T-cell (primary cell): ENCODE measurements at regions not wholly inside any gene's neighbourhood (a gene's known extent, or its start where the extent isn't known, plus 50 kb on each side); places are given as distances from the start of the nearest gene placed in this dataset.

Source experiments
- ATAC-seq, 4 experiments: fragments of 200-7000 bp in 3 of 4; fragments of 150-1000 bp in 1 of 4; cut with Tn5 transposase; replicated peaks in 1 of 4; 1 replicate in 3 of 4; 2 replicates in 1 of 4; pipeline ENCODE4 v1.10.0; 2021; ENCODE audit warnings: moderate library complexity in 3 of 4, mild to moderate bottlenecking in 2 of 4, moderate number of reproducible peaks in 1 of 4
- CTCF ChIA-PET, 2 donors: fragments of 300-600 bp; sonication (Branson Sonifier 250); formaldehyde crosslinking; loops; one replicate each; lab custom pipeline; 2022; ENCODE audit warnings: antibody characterized with exemption in 2 of 2; lab: Charles Lee
- POLR2A ChIA-PET, 2 donors: fragments of 300-600 bp; sonication (Branson Sonifier 250); formaldehyde crosslinking; loops; one replicate each; lab custom pipeline; 2022; ENCODE audit warnings: antibody characterized with exemption in 2 of 2; lab: Charles Lee
- DNase-seq, 35 experiments: peaks; one replicate each; pipeline versions ENCODE4 v3.0.0 to v3.0.0-alpha.2; 2013 to 2023
- H3K27ac ChIP-seq: one replicate; pipeline ENCODE4 v1.5.1; 2013; ENCODE audit warnings: low read length
- H3K27me3 ChIP-seq, 2 experiments: replicated peaks in 1 of 2; 1 replicate in 1 of 2; 2 replicates in 1 of 2; pipeline versions ENCODE4 v1.6.1 to v1.7.0; 2013; ENCODE audit warnings: low read length in 1 of 2, mixed read lengths in 1 of 2; ENCODE audit not compliant: control insufficient read depth in 2 of 2, insufficient read depth in 2 of 2; ENCODE audit errors: extremely low read depth in 1 of 2
- H3K36me3 ChIP-seq, 2 donors: 1 replicate in 1 of 2; 2 replicates in 1 of 2; pipeline versions ENCODE4 v1.6.1 to v1.7.0; 2013; ENCODE audit warnings: low read length in 1 of 2; ENCODE audit not compliant: control insufficient read depth in 2 of 2, insufficient read depth in 1 of 2; ENCODE audit errors: extremely low read depth in 1 of 2
- H3K4me1 ChIP-seq, 2 experiments: 1 replicate in 1 of 2; 2 replicates in 1 of 2; pipeline versions ENCODE4 v1.6.1 to v1.7.0; 2013; ENCODE audit warnings: low read length in 2 of 2, mixed read lengths in 1 of 2; ENCODE audit not compliant: insufficient read depth in 2 of 2, control insufficient read depth in 1 of 2; ENCODE audit errors: extremely low read depth in 1 of 2
- H3K4me3 ChIP-seq, 2 donors: 1 replicate in 1 of 2; 2 replicates in 1 of 2; pipeline versions ENCODE4 v1.5.1 to v1.7.0; 2013; ENCODE audit warnings: mild to moderate bottlenecking in 2 of 2, low read length in 1 of 2, moderate library complexity in 1 of 2; ENCODE audit not compliant: control insufficient read depth in 1 of 2; ENCODE audit errors: extremely low read depth in 1 of 2
- H3K9me3 ChIP-seq: 2 replicates; pipeline ENCODE4 v1.7.0; 2013
- H3K27ac Mint-ChIP-seq, 2 donors: one replicate each; pipeline ENCODE4 v1.8.0; 2020 to 2021; ENCODE audit warnings: mild to moderate bottlenecking in 2 of 2, mixed read lengths in 2 of 2
- H3K27me3 Mint-ChIP-seq, 2 donors: one replicate each; pipeline ENCODE4 v1.8.0; 2021 to 2022; ENCODE audit warnings: mixed read lengths in 2 of 2
- H3K36me3 Mint-ChIP-seq: one replicate; pipeline ENCODE4 v1.8.0; 2021; ENCODE audit warnings: mixed read lengths
- H3K4me1 Mint-ChIP-seq, 3 donors: one replicate each; pipeline ENCODE4 v1.8.0; 2020 to 2022; ENCODE audit warnings: mixed read lengths in 3 of 3, mild to moderate bottlenecking in 1 of 3
- H3K4me3 Mint-ChIP-seq, 3 donors: one replicate each; pipeline ENCODE4 v1.8.0; 2020 to 2022; ENCODE audit warnings: mild to moderate bottlenecking in 3 of 3, mixed read lengths in 3 of 3, moderate library complexity in 3 of 3
- H3K9me3 Mint-ChIP-seq, 3 donors: one replicate each; pipeline ENCODE4 v1.8.0; 2020 to 2022; ENCODE audit warnings: mixed read lengths in 3 of 3
- WGBS: methylation state at CpG from one replicate; pipeline ENCODE4 v1.1.5; 2013; ENCODE audit warnings: missing lambda C conversion rate; ENCODE audit not compliant: insufficient coverage; 5-methylcytosine and 5-hydroxymethylcytosine counted together

DNA sequence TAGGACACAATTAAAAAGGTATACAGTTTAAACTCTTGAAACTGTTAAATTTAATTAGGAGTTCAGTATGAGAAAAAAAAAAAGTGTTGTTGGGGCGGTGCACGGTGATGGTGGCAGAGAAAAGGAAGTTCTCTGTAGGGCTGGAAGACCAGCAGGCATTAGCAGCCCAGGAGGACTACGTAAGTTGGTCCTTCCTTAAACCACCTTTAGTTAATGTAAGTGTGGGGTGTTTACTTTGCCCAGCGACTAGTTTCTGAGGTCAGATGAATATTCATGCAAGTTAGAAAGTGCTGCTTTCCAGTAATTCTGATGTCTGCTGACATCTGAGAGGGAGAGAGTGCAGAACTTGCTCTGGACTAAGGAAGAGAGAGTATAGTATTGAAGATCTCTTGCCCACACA is 54.9 kb downstream of the NKX2-1 start:
- ChIA-PET POLR2A (no interaction called here), CTCF (no interaction called here)
- Mint-ChIP-seq H3K36me3 (no peaks in the 10 kb centered on the region), H3K4me3 (no peak overlapping the region), H3K27ac (no peak overlapping the region), H3K27me3 (peaks cover 4 to 41% of the 10 kb centered on the region in 2 donors), H3K4me1 (no peaks in the 10 kb centered on the region), H3K9me3 (no peaks in the 10 kb centered on the region)
- no peak overlapping the region for H3K27ac ChIP-seq
- H3K27me3 ChIP-seq, result peaks cover 0 to 3% of the 10 kb centered on the region in 2 experiments
- ATAC-seq (no peak), DNase-seq (no peak)
- H3K36me3 ChIP-seq, result no peaks in the 10 kb centered on the region
- no peaks in the 10 kb centered on the region for H3K4me1 ChIP-seq
- no peak overlapping the region for H3K4me3 ChIP-seq
- no peaks in the 10 kb centered on the region for H3K9me3 ChIP-seq
- 100% methylated on average over 2 of the region's 4 CpGs for WGBS

DNA sequence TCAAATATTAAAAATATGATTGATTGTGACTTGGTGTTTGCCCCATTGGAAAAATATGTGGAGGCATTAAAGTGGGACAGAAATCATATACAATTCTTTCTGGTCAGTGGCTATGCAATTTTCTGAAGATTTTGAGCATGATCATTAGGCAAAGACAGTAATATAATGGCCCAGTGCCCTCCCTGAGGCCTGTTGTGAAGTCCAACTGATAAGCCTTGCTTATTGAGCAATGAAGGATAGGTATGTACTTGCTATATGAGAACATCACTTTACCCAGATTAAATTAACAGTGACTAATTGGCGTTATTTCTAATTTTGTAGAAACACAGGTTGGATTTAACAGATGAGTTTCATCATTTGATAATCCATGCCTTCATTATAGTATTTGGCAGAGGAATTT is 57.1 kb downstream of the NKX2-1 start:
- Histone ChIP-seq H3K4me3 (no peak overlapping the region), H3K36me3 (no peaks in the 10 kb centered on the region), H3K27me3 (peaks cover 3 to 4% of the 10 kb centered on the region in 2 experiments), H3K27ac (no peak overlapping the region), H3K9me3 (no peaks in the 10 kb centered on the region), H3K4me1 (no peaks in the 10 kb centered on the region)
- DNase-seq, result no peak
- Mint-ChIP-seq H3K36me3 (no peaks in the 10 kb centered on the region), H3K27me3 (peaks cover 10 to 42% of the 10 kb centered on the region in 2 donors), H3K9me3 (no peaks in the 10 kb centered on the region), H3K4me1 (no peaks in the 10 kb centered on the region), H3K27ac (no peak overlapping the region), H3K4me3 (no peak overlapping the region)
- no CpG with 5 or more reads among the region's 1 CpG for WGBS
- ChIA-PET CTCF (no interaction called here), POLR2A (no interaction called here)
- ATAC-seq, result no peak

DNA sequence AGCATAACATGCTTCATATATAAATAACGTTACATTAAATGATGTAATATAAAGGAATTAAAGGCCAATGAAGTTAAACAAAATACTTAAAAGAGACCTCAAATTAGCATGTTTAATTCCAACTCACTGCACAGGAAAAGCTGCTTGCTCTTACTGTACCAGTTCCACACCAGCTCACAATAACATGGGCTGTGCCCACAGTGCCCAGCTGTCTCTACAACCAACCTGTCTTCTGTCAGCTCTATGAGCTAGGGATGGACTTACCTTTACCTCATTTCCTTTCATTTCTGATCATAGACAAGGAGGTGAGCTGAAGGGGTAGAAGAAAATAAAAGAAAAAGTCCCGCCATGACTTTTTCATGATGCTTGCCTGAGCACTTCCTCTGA is 64.8 kb downstream of the NKX2-1 start:
- Histone ChIP-seq H3K36me3 (no peaks in the 10 kb centered on the region), H3K9me3 (no peaks in the 10 kb centered on the region), H3K4me3 (no peak overlapping the region), H3K4me1 (no peaks in the 10 kb centered on the region), H3K27ac (no peak overlapping the region), H3K27me3 (peaks cover 0 to 10% of the 10 kb centered on the region in 2 experiments)
- Mint-ChIP-seq H3K4me1 (no peaks in the 10 kb centered on the region), H3K27ac (no peak overlapping the region), H3K27me3 (peaks cover 8 to 11% of the 10 kb centered on the region in 2 donors), H3K36me3 (no peaks in the 10 kb centered on the region), H3K4me3 (no peak overlapping the region), H3K9me3 (no peaks in the 10 kb centered on the region)
- DNase-seq, result no peak
- ChIA-PET CTCF (no interaction called here), POLR2A (no interaction called here)
- 60% methylated on average over 1 of the region's 2 CpGs for WGBS
- no peak for ATAC-seq

DNA sequence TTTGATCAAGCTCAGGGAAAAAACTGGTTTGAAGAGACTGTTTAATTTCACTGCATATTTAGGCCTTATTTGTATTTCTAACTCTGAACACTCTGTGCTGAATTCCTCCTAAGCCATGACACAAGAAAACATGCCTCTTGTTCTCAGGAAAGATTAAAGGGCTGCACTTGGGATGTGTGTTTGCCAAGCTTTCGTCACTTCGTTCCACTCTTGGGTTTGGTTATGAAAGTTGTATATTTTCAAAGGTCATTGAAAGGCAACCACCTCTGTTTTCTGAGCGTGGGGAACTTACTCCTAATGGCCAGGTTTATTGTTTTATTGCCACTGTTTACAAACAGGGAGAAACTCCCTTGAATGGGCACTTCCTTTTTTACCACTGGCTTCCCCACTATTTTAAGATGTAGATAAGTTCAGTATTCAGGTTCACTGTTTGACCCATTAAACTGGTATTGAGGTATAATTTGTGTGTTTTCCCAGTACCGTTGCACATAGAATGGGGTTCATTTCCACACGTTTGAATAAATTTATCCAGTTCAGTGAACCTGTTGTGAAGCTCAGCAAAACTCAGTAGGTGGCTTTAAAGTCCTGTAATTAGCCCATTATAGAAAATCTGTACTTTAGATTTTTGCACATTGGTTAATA is 65.3 kb downstream of the NKX2-1 start:
- H3K36me3 ChIP-seq, result no peaks in the 10 kb centered on the region
- no peak overlapping the region for H3K27ac ChIP-seq
- WGBS, result 20% methylated on average over 2 of the region's 5 CpGs
- Mint-ChIP-seq H3K4me3 (no peak overlapping the region), H3K27me3 (peaks cover 6 to 7% of the 10 kb centered on the region in 2 donors), H3K36me3 (no peaks in the 10 kb centered on the region), H3K4me1 (no peaks in the 10 kb centered on the region), H3K27ac (no peak overlapping the region), H3K9me3 (no peaks in the 10 kb centered on the region)
- ChIA-PET CTCF (no interaction called here), POLR2A (no interaction called here)
- no peaks in the 10 kb centered on the region for H3K4me1 ChIP-seq
- peaks cover 0 to 10% of the 10 kb centered on the region in 2 experiments for H3K27me3 ChIP-seq
- no peaks in the 10 kb centered on the region for H3K9me3 ChIP-seq
- DNase-seq (no peak), ATAC-seq (no peak)
- no peak overlapping the region for H3K4me3 ChIP-seq

DNA sequence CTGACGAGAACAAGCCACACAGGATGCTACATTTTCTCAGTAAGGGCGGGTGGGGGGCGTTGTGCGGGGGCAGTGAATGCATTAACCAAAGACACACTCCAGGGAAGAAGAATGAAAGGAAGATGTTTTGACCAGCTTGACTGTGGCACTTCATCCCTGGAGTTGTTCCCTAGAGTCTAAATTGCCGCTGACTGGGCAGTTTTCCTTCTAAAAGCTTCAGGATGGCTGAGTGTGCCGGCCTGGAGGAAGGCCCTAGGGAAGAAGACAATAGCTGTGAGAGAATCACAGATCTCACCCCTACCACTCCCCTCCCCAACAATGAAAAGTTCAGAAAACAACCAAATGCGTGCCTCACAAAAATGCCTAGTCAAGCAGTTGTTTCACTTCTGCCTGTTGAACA is 67.2 kb downstream of the NKX2-1 start:
- Mint-ChIP-seq H3K9me3 (no peaks in the 10 kb centered on the region), H3K4me3 (no peak overlapping the region), H3K27ac (no peak overlapping the region), H3K4me1 (no peaks in the 10 kb centered on the region), H3K27me3 (peaks cover 4 to 6% of the 10 kb centered on the region in 2 donors), H3K36me3 (no peaks in the 10 kb centered on the region)
- ChIA-PET CTCF (no interaction called here), POLR2A (no interaction called here)
- Histone ChIP-seq H3K36me3 (no peaks in the 10 kb centered on the region), H3K4me1 (no peaks in the 10 kb centered on the region), H3K27me3 (peaks cover 0 to 6% of the 10 kb centered on the region in 2 experiments), H3K27ac (no peak overlapping the region), H3K9me3 (no peaks in the 10 kb centered on the region), H3K4me3 (no peak overlapping the region)
- ATAC-seq (no peak), DNase-seq (no peak)
- 56% methylated on average over 4 of the region's 7 CpGs for WGBS

DNA sequence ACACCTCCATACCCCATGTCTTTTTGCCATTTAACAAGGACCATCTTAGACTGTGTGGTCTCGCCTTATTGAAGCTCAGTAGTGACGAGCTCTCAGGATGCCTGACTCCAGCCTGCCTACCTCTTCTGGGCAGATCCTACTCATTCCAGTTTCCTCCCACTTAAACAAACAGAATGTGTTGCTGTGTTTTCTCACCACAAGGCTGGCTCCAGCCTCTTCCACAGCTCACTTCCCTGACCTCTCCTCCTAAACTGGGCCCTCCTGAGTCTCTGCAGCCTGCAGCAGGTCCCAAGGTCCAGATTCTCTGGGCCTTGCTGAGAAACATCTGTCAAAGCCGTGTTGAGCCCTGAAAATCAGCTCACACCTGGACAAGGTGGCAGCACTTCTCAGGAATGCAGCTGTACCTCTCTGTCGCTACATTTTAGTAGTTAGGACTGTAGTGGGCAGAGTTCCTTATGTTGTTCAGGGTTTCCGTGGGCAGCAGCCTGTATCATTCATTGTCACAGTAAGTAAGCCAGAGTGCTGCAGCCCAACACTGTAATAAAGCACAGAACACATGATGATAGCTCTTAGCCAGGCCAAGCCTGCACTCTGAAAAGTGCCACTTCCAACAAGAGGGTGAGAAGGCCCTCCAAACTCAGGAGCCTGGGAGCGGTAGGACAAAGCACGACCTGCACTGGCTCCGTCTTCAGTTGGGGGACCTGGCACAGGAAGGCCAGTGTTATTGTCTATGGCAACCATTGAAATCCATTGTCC is 68.5 kb downstream of the NKX2-1 start:
- H3K9me3 ChIP-seq, result no peaks in the 10 kb centered on the region
- WGBS, result 71% methylated on average over 8 of the region's 8 CpGs
- ATAC-seq, result no peak
- CTCF ChIA-PET, result no interaction called here
- peaks cover 0 to 8% of the 10 kb centered on the region in 2 experiments for H3K27me3 ChIP-seq
- Mint-ChIP-seq H3K4me3 (no peak overlapping the region), H3K9me3 (no peaks in the 10 kb centered on the region), H3K36me3 (no peaks in the 10 kb centered on the region), H3K4me1 (no peaks in the 10 kb centered on the region), H3K27me3 (peaks cover 4 to 6% of the 10 kb centered on the region in 2 donors), H3K27ac (no peak overlapping the region)
- H3K4me1 ChIP-seq, result no peaks in the 10 kb centered on the region
- POLR2A ChIA-PET, result no interaction called here
- no peak overlapping the region for H3K27ac ChIP-seq
- H3K36me3 ChIP-seq, result no peaks in the 10 kb centered on the region
- no peak overlapping the region for H3K4me3 ChIP-seq
- DNase-seq, result no peak
